PFSK-1 (cell line): ENCODE measurements at regions not wholly inside any gene's neighbourhood (a gene's known extent, or its start where the extent isn't known, plus 50 kb on each side); places are given as distances from the start of the nearest gene placed in this dataset.

ENCODE experiments used
- POLR2AphosphoS5 ChIP-seq: IDR thresholded peaks from 2 replicates; pipeline ENCODE4 v1.6.1; 2012; ENCODE audit warnings: low read depth, mild to moderate bottlenecking, control low read depth, low read length, moderate library complexity
- REST ChIP-seq, 2 experiments: IDR thresholded peaks; 2 replicates each; pipeline versions ENCODE4 v1.6.1 to v1.8.0; 2011 to 2012; ENCODE audit warnings: low read depth in 2 of 2, low read length in 2 of 2, control low read depth in 1 of 2, inconsistent platforms in 1 of 2, mild to moderate bottlenecking in 1 of 2, moderate library complexity in 1 of 2; ENCODE audit not compliant: insufficient read depth in 1 of 2
- SIN3A ChIP-seq: IDR thresholded peaks from 2 replicates; pipeline ENCODE4 v1.6.1; 2012; ENCODE audit warnings: mild to moderate bottlenecking, low read length, moderate library complexity, borderline replicate concordance; ENCODE audit not compliant: insufficient read depth

DNA sequence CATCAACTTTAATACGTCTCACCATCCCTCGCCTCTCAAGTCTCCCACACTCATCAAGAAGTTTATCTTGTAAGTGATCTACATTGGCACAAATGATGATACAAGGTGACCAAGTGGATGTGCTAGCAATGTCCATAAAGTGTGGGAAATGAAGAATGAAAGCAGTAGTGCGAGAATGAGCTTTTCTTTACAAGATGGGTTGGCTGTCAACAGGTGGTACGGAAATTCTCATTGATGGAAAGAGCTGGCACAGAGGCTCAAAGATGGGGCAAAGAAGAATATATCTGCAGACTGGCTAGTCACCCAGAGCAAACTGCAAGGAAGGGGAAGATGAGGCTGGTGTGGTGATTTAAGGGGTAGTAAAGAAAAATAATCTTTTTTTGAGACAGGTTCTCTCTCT, 640.8 kb downstream of the MAT2B start:
- no peak for TF ChIP-seq REST (IDR thresholded peaks at IDR 0.05; ENCODE audit: insufficient read depth in 1 of 2, low read depth in 2 of 2, low read length in 2 of 2)
- TF ChIP-seq POLR2AphosphoS5 = no peak
- TF ChIP-seq SIN3A = no peak
